ENCODE measurements at regions not wholly inside any gene's neighbourhood (a gene's known extent, or its start where the extent isn't known, plus 50 kb on each side); places are given as distances from the start of the nearest gene placed in this dataset.
"Not testable (repeated sequence)": the region's sequence is repeated elsewhere in the genome, so short reads cannot be mapped to it uniquely, and the experiment has no call there.

GRCh38 chr12:126979564-126979963 lies 1287.4 kb upstream of the TMEM132C start:
- TF ChIP-seq WRNIP1 (IDR thresholded peaks at IDR 0.05; ENCODE audit: borderline replicate concordance, low read depth, low read length); SKIL (IDR thresholded peaks at IDR 0.05; ENCODE audit: low read depth, poor library complexity, severe bottlenecking); CTCF (IDR thresholded peaks at IDR 0.05 in 2 of 3, conservative IDR thresholded peaks at IDR 0.05 in 1 of 3; ENCODE audit: control insufficient read depth in 2 of 3, extremely low read depth in 1 of 3, insufficient read depth in 1 of 3, low read depth in 3 of 3, low read length in 3 of 3); ZBTB4 (CRISPR knock-in tag; IDR thresholded peaks at IDR 0.05); SMAD1 (IDR thresholded peaks at IDR 0.05; ENCODE audit: low read depth, partially characterized antibody); ESRRA (IDR thresholded peaks at IDR 0.05; ENCODE audit: low read length); EGR1 (IDR thresholded peaks at IDR 0.05; ENCODE audit: borderline replicate concordance in 1 of 2, low read depth in 2 of 2, low read length in 2 of 2); CEBPB (IDR thresholded peaks at IDR 0.05; ENCODE audit: borderline replicate concordance in 1 of 2, low read depth in 2 of 2, low read length in 2 of 2); SREBF2 (IDR thresholded peaks at IDR 0.05; ENCODE audit: low read length); EP300 (IDR thresholded peaks at IDR 0.05; ENCODE audit: borderline replicate concordance in 1 of 2, control insufficient read depth in 1 of 2, low read depth in 2 of 2, low read length in 2 of 2); KAT2A (conservative IDR thresholded peaks at IDR 0.05; ENCODE audit: control insufficient read depth, low read depth, low read length); SREBF1 (IDR thresholded peaks at IDR 0.05; ENCODE audit: low read length): not testable (repeated sequence)
- TF ChIP-seq, protein P1, sequence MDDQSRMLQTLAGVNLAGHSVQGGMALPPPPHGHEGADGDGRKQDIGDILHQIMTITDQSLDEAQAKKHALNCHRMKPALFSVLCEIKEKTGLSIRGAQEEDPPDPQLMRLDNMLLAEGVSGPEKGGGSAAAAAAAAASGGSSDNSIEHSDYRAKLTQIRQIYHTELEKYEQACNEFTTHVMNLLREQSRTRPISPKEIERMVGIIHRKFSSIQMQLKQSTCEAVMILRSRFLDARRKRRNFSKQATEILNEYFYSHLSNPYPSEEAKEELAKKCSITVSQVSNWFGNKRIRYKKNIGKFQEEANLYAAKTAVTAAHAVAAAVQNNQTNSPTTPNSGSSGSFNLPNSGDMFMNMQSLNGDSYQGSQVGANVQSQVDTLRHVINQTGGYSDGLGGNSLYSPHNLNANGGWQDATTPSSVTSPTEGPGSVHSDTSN (IDR thresholded peaks at IDR 0.05; ENCODE audit: insufficient replicate concordance, low read depth, low read length): not testable (repeated sequence)
